NCI-H128 (cell line): ENCODE measurements at regions not wholly inside any gene's neighbourhood (a gene's known extent, or its start where the extent isn't known, plus 50 kb on each side); places are given as distances from the start of the nearest gene placed in this dataset.
"Not testable (repeated sequence)": the region's sequence is repeated elsewhere in the genome, so short reads cannot be mapped to it uniquely, and the experiment has no call there.

Source experiments
- DNase-seq: peaks from one replicate; lab custom pipeline; 2025; ENCODE audit not compliant: unreplicated experiment; lab: John Stamatoyannopoulos, UW

GRCh38 chr5:23451156-23451555 lies 56.3 kb upstream of the PRDM9 start:
- no peak for DNase-seq

- DNase-seq: no peak
Measured at GRCh38 chr5:23450187-23450586, 57.2 kb upstream of the PRDM9 start.

GRCh38 chr5:23448627-23449026 lies 58.8 kb upstream of the PRDM9 start:
- DNase-seq: no peak

- no peak for DNase-seq
Measured at GRCh38 chr5:23446424-23446823, 61.0 kb upstream of the PRDM9 start.

- no peak for DNase-seq
Measured at GRCh38 chr5:23445573-23445972, 61.8 kb upstream of the PRDM9 start.

GRCh38 chr5:23440703-23441102 lies 66.7 kb upstream of the PRDM9 start:
- no peak for DNase-seq

GRCh38 chr5:23437011-23437410 lies 70.4 kb upstream of the PRDM9 start:
- no peak for DNase-seq

- no peak for DNase-seq
Measured at GRCh38 chr5:23433534-23434315, 73.7 kb upstream of the PRDM9 start.

- no peak for DNase-seq
Measured at GRCh38 chr5:23428705-23429104, 78.7 kb upstream of the PRDM9 start.

- not testable (repeated sequence) for DNase-seq
Measured at GRCh38 chr5:23420214-23420613, 87.2 kb upstream of the PRDM9 start.

- peak; percentile 59 for DNase-seq
Measured at GRCh38 chr5:23419115-23419514, 88.3 kb upstream of the PRDM9 start.

GRCh38 chr5:23412515-23412914 lies 94.9 kb upstream of the PRDM9 start:
- DNase-seq: no peak

GRCh38 chr5:23411994-23412393 lies 95.4 kb upstream of the PRDM9 start:
- no peak for DNase-seq

- no peak for DNase-seq
Measured at GRCh38 chr5:23411200-23411599, 96.2 kb upstream of the PRDM9 start.

GRCh38 chr5:23410775-23411174 lies 96.6 kb upstream of the PRDM9 start:
- not testable (repeated sequence) for DNase-seq

GRCh38 chr5:23405316-23406068 lies 101.9 kb upstream of the PRDM9 start:
- no peak for DNase-seq

- DNase-seq: no peak
Measured at GRCh38 chr5:23402585-23402984, 104.8 kb upstream of the PRDM9 start.

- DNase-seq: no peak
Measured at GRCh38 chr5:23400951-23401350, 106.5 kb upstream of the PRDM9 start.

GRCh38 chr5:23396346-23396745 lies 111.1 kb upstream of the PRDM9 start:
- no peak for DNase-seq

- DNase-seq: peak; percentile 38
Measured at GRCh38 chr5:23389291-23390101, 117.9 kb upstream of the PRDM9 start.

- DNase-seq: no peak
Measured at GRCh38 chr5:23385036-23385435, 122.4 kb upstream of the PRDM9 start.

GRCh38 chr5:23372177-23372576 lies 135.2 kb upstream of the PRDM9 start:
- no peak for DNase-seq
